Jurkat, Clone E6-1 (cell line): ENCODE measurements at regions not wholly inside any gene's neighbourhood (a gene's known extent, or its start where the extent isn't known, plus 50 kb on each side); places are given as distances from the start of the nearest gene placed in this dataset.
"Not testable (repeated sequence)": the region's sequence is repeated elsewhere in the genome, so short reads cannot be mapped to it uniquely, and the experiment has no call there.

Experiments
- DNase-seq: peaks from one replicate; pipeline ENCODE4 v3.0.0-alpha.2; 2011; ENCODE audit warnings: low read depth, low spot score
- H3K4me3 ChIP-seq: 2 replicates; pipeline ENCODE4 v1.5.1; 2011; ENCODE audit warnings: mild to moderate bottlenecking, low read length, control low read depth, moderate library complexity

DNA sequence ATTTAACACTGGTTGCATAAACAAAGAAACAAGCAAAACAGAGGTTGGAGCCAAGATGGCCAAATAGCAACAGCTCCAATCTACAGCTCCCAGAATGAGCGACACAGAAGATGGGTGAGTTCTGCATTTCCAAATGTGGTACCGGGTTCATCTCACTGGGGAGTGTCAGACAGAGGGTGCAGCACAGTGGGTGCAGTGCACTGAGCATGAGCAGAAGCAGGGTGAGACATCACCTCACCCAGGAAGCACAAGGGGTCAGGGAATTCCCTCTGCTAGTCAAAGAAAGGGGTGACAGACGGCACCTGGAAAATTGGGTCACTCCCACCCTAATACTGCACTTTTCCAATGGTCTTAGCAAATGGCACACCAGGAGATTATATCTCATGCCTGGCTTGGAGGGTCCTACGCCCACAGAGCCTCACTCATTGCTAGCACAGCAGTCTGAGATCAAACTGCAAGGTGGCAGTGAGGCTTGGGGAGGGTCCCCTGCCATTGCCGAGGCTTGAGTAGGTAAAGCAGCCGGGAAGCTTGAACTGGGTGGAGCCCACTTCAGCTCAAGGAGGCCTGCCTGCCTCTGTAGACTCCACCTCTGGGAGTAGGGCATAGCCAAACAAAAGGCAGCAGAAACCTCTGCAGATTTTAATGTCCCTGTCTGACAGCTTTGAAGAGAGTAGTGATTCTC, 4186.5 kb upstream of the OR11H1 start:
- not testable (repeated sequence) for H3K4me3 ChIP-seq, DNase-seq

DNA sequence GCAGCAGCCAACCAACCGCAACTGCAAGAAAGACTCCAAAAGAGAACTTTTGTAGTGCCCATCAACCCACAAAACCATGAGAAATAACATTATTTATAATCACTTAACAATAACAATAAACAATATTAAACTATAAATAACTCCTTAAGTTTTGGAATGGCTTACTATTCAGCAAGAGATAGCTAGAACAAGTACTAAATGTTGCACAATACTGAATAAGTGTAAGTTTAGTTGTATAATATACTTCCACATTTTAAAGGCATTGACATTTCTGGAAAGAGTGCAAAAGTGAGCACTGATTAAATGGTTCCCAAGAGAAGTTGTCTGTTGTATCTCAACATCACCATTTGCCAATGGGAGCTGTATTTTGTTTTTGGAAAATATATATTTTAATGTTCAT, 4176.8 kb upstream of the OR11H1 start:
- H3K4me3 ChIP-seq, DNase-seq: not testable (repeated sequence)

DNA sequence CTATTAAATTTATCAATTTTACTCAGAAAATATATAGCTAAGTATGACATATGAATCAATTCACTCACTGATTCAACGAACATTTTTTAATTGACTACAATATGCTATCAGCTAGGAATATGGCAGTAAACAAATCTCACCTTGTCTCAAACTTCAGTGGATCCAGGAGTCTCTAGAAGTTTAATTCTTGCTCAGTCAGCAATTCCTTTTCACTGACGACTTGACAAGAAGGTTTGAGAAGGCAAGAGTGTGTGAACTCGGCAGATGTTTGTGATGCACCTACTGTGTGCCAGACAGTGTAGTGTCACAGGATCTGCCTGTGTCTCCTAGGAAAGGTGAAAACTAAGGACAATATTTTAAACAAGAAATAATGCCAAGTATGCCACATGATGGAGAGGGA, 4175.7 kb upstream of the OR11H1 start:
- not testable (repeated sequence) for DNase-seq, H3K4me3 ChIP-seq

DNA sequence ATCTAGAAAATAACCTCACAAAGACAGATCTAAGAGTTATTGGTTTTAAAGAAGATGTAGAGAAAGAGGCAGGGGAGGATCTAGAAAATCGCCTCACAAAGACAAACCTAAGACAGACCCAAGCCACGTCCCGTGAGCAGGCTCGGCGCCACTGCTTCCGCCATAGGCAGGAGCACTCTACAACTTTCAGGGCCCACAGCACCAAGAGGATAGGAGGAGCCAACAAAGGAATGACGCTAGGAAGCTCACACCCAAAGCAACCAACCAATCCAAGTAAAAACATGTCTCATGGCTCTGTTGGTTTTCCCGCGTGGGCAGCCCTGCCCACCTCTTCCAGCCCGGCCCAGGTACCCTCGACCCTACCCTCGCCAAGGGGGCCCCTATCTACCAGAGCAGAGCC, 4167.4 kb upstream of the OR11H1 start:
- H3K4me3 ChIP-seq, result no peak overlapping the region
- DNase-seq, result no peak

DNA sequence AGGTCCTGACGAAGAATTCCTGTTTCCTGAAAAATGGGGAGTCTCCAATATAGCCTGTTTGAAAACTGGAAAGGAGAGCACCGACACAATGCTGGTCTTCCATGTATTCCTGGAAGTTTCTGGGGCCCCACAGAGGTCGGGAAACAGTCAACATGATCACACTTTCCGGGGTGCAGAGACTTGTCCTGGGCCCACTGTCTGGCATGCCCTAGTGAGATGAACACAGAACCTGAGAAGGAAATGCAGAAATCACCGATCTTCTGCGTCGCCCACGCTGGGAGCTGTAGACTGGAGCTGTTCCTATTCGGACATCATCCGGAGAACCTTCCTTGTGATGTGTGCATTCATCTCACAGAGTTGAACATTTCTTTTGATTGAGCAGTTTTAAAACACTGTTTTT, 4166.5 kb upstream of the OR11H1 start:
- H3K4me3 ChIP-seq, DNase-seq: not testable (repeated sequence)

DNA sequence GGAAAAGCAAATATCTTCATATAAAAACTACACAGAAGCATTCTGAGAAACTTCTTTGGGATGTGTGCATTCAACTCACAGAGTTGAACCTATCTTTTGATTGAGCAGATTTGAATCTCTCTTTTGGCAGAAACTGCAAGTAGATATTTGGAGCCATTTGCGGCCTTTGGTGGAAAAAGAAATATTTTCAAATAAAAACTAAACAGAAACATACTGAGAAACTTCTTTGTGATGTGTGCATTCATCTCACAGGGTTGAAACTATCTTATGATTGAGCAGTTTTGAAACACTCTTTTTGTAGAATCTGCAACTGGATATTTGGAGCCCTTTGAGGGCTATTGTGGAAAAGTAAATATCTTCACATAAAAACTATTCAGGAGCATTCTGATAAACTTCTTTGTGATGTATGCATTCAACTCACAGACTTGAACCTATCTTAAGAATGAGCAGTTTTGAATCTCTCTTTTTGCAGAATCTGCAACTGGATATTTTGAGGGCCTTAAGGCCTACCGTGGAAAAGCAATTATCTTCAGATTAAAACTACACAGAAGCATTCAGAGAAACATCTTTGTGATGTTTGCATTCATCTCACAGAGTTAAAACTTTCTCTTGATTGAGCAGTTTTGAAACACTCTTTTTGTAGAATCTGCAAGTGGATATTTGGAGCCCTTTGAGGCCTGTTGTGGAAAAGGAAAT, 4158.2 kb upstream of the OR11H1 start:
- H3K4me3 ChIP-seq, DNase-seq: not testable (repeated sequence)

DNA sequence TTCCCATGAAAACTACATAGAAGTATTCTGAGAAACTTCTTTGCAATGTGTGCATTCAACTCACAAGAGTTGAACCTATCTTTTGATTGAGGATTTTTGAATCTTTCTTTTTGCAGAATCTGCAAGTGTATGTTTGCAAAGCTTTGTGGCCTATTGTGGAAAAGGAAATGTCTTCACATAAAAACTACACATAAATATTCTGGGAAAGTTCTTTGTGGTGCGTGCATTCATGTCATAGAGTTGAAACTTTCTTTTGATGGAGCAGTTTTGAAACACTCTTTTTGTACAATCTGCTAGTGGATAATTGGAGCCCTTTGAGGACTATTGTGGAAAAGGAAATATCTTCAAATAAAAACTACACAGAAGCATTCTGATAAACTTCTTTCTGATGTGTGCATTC, 4157.7 kb upstream of the OR11H1 start:
- not testable (repeated sequence) for DNase-seq, H3K4me3 ChIP-seq
